ENCODE measurements at regions not wholly inside any gene's neighbourhood (a gene's known extent, or its start where the extent isn't known, plus 50 kb on each side); places are given as distances from the start of the nearest gene placed in this dataset.

GRCh38 chr11:104390651-104391050 lies 226.7 kb upstream of the PDGFD start:
- H3K36me3 ChIP-seq (replicated peaks in 1 of 2; ENCODE audit: control insufficient read depth in 1 of 2, insufficient read depth in 2 of 2, low read length in 2 of 2), result no peaks in the 10 kb centered on the region
- H4K20me1 ChIP-seq (ENCODE audit: insufficient read depth, low read length), result no peaks in the 10 kb centered on the region
- no peak overlapping the region for H3K9ac ChIP-seq (ENCODE audit: insufficient read depth, low read length, poor library complexity, severe bottlenecking)
- intact Hi-C loops (cut with micrococcal nuclease), result no loop called here
- no peaks in the 10 kb centered on the region for H3K79me2 ChIP-seq (ENCODE audit: insufficient read depth, low read length)
- peaks cover 0 to 3% (median 0%) of the 10 kb centered on the region in 7 donors for H3K9me3 Mint-ChIP-seq
- H3K9me3 ChIP-seq (replicated peaks in 1 of 2; ENCODE audit: control insufficient read depth in 1 of 2, insufficient read depth in 1 of 2, low read length in 2 of 2), result no peaks in the 10 kb centered on the region
- H3K27me3 ChIP-seq (ENCODE audit: control insufficient read depth in 2 of 2, insufficient read depth in 2 of 2, low read length in 2 of 2), result no peaks in the 10 kb centered on the region
- H3K4me3 Mint-ChIP-seq, result no peak overlapping the region
- H2AFZ ChIP-seq (ENCODE audit: insufficient read depth, low read depth, low read length, poor library complexity, severe bottlenecking), result no peak overlapping the region
- TF ChIP-seq, protein P1, sequence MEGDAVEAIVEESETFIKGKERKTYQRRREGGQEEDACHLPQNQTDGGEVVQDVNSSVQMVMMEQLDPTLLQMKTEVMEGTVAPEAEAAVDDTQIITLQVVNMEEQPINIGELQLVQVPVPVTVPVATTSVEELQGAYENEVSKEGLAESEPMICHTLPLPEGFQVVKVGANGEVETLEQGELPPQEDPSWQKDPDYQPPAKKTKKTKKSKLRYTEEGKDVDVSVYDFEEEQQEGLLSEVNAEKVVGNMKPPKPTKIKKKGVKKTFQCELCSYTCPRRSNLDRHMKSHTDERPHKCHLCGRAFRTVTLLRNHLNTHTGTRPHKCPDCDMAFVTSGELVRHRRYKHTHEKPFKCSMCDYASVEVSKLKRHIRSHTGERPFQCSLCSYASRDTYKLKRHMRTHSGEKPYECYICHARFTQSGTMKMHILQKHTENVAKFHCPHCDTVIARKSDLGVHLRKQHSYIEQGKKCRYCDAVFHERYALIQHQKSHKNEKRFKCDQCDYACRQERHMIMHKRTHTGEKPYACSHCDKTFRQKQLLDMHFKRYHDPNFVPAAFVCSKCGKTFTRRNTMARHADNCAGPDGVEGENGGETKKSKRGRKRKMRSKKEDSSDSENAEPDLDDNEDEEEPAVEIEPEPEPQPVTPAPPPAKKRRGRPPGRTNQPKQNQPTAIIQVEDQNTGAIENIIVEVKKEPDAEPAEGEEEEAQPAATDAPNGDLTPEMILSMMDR (IDR thresholded peaks at IDR 0.05), result no peak
- no peaks in the 10 kb centered on the region for H3K4me1 ChIP-seq (ENCODE audit: control insufficient read depth in 1 of 2, insufficient read depth in 2 of 2, low read length in 2 of 2)
- H3K4me2 ChIP-seq (replicated peaks; ENCODE audit: extremely low read depth, low read length, poor library complexity, severe bottlenecking), result no peak overlapping the region
- H3K36me3 Mint-ChIP-seq, result no peaks in the 10 kb centered on the region
- no CpG with 5 or more reads among the region's 4 CpGs for WGBS (ENCODE audit: insufficient coverage)
- no peak overlapping the region for H3K27ac ChIP-seq (ENCODE audit: low read depth in 1 of 2, low read length in 2 of 2)
- no peaks in the 10 kb centered on the region for H3K27me3 Mint-ChIP-seq (ENCODE audit: low read depth in 3 of 3)
- H3K4me1 Mint-ChIP-seq, result no peaks in the 10 kb centered on the region
- H3K27ac Mint-ChIP-seq, result no peak overlapping the region
- no peak overlapping the region for H3K4me3 ChIP-seq (replicated peaks in 1 of 3; ENCODE audit: low read depth in 2 of 3, low read length in 3 of 3)
- DNase-seq, result no peak

DNA sequence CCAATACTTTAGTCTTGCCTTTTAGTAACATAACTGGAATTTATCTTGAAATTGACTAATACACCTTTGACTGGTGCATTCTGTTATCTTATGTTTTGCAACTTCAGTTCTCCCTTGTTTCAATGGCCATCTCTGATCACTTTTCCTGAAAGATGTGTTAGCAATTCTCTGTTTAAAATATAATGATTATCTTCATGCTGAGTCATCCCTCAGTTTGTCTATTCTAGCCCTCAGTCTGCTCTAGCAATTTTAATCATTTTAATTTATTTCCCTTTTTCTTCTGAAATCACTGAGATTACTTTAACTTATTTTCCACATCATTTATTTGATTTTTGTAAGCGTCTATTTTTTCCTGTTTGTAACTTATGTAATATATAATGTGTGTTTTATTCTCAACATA lies 221.9 kb upstream of the PDGFD start:
- Mint-ChIP-seq H3K36me3 (no peaks in the 10 kb centered on the region), H3K4me1 (no peaks in the 10 kb centered on the region), H3K27ac (no peak overlapping the region), H3K9me3 (peaks cover 0 to 3% (median 0%) of the 10 kb centered on the region in 7 donors), H3K27me3 (ENCODE audit: low read depth in 3 of 3) (peaks cover 0 to 1% (median 1%) of the 10 kb centered on the region in 3 donors), H3K4me3 (no peak overlapping the region)
- Histone ChIP-seq H3K4me2 (replicated peaks; ENCODE audit: extremely low read depth, low read length, poor library complexity, severe bottlenecking) (no peak overlapping the region), H3K79me2 (ENCODE audit: insufficient read depth, low read length) (no peaks in the 10 kb centered on the region), H3K9ac (ENCODE audit: insufficient read depth, low read length, poor library complexity, severe bottlenecking) (no peak overlapping the region), H3K4me1 (ENCODE audit: control insufficient read depth in 1 of 2, insufficient read depth in 2 of 2, low read length in 2 of 2) (no peaks in the 10 kb centered on the region), H3K9me3 (replicated peaks in 1 of 2; ENCODE audit: control insufficient read depth in 1 of 2, insufficient read depth in 1 of 2, low read length in 2 of 2) (no peaks in the 10 kb centered on the region), H3K36me3 (replicated peaks in 1 of 2; ENCODE audit: control insufficient read depth in 1 of 2, insufficient read depth in 2 of 2, low read length in 2 of 2) (no peaks in the 10 kb centered on the region), H3K27ac (ENCODE audit: low read depth in 1 of 2, low read length in 2 of 2) (no peak overlapping the region), H3K27me3 (ENCODE audit: control insufficient read depth in 2 of 2, insufficient read depth in 2 of 2, low read length in 2 of 2) (no peaks in the 10 kb centered on the region), H4K20me1 (ENCODE audit: insufficient read depth, low read length) (no peaks in the 10 kb centered on the region), H2AFZ (ENCODE audit: insufficient read depth, low read depth, low read length, poor library complexity, severe bottlenecking) (no peak overlapping the region), H3K4me3 (replicated peaks in 1 of 3; ENCODE audit: low read depth in 2 of 3, low read length in 3 of 3) (no peak overlapping the region)
- DNase-seq, result no peak
- no CpG with 5 or more reads among the region's 1 CpG for WGBS (ENCODE audit: insufficient coverage)
- intact Hi-C loops (cut with micrococcal nuclease), result no loop called here
- TF ChIP-seq, protein P1 (IDR thresholded peaks at IDR 0.05), result no peak

All from CD14-positive monocyte (primary cell).